ENCODE measurements at regions not wholly inside any gene's neighbourhood (a gene's known extent, or its start where the extent isn't known, plus 50 kb on each side); places are given as distances from the start of the nearest gene placed in this dataset.

DNA sequence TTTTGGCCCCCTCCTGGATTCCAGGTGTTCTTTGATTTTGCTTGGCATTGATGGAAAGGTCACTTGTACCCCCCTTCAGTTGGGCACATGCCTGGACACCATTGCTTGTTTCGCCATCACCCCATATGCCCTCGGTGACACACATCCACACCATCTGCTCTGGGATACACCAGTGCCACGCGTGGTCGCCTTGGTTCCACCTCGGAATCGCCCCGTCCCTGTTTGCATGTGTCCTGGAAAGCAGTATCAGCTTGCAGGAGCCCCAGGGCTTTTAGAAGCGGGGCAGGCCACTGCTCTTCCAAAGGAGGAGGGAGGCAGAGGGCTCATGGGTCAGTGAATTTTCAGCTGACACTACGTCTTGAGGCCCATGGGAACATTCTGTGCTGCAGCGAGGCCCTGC is 607.9 kb downstream of the KCNJ18 start:
- TF ChIP-seq, protein P1, sequence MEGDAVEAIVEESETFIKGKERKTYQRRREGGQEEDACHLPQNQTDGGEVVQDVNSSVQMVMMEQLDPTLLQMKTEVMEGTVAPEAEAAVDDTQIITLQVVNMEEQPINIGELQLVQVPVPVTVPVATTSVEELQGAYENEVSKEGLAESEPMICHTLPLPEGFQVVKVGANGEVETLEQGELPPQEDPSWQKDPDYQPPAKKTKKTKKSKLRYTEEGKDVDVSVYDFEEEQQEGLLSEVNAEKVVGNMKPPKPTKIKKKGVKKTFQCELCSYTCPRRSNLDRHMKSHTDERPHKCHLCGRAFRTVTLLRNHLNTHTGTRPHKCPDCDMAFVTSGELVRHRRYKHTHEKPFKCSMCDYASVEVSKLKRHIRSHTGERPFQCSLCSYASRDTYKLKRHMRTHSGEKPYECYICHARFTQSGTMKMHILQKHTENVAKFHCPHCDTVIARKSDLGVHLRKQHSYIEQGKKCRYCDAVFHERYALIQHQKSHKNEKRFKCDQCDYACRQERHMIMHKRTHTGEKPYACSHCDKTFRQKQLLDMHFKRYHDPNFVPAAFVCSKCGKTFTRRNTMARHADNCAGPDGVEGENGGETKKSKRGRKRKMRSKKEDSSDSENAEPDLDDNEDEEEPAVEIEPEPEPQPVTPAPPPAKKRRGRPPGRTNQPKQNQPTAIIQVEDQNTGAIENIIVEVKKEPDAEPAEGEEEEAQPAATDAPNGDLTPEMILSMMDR (IDR thresholded peaks at IDR 0.05; ENCODE audit: borderline replicate concordance, control extremely low read depth, extremely low read depth, insufficient read depth, missing control alignments), result no peak
- DNase-seq (ENCODE audit: low spot score), result no peak
- in situ Hi-C loops (cut with MboI; ENCODE audit: low sequenced_read_pairs, unreplicated experiment), result no loop called here

DNA sequence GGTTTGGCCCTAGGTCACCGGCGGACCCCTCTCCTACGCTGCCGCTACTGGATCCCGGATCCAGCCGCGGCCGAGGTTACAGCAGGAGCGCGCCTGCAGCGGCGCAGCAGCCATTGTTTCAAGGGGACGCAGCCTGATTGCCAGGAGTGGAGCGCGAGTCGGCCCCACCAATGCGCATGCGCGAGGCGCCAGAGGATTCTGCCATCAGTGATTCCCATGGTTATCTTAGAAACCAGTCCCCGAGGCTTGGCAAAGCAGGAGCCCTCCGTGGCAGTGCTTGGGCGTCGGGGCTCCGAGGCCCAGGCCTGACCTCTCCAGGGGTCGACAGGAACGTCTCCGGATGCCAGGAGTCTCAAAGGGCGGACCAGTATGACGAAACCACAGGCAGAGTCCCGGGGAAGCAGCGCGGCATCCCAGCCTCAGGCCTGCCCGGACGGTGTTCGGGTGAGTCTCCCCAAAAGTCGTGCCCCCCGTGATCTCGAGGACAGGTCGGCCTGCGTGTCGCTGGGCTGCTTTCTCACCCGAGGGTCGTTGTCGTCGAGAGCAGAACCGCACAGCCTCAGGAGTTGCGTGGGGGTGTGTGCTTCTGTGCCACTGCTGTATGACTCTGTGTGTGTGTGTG is 608.5 kb downstream of the KCNJ18 start:
- in situ Hi-C loops (cut with MboI; ENCODE audit: low sequenced_read_pairs, unreplicated experiment), result no loop called here
- no peak for DNase-seq (ENCODE audit: low spot score)

DNA sequence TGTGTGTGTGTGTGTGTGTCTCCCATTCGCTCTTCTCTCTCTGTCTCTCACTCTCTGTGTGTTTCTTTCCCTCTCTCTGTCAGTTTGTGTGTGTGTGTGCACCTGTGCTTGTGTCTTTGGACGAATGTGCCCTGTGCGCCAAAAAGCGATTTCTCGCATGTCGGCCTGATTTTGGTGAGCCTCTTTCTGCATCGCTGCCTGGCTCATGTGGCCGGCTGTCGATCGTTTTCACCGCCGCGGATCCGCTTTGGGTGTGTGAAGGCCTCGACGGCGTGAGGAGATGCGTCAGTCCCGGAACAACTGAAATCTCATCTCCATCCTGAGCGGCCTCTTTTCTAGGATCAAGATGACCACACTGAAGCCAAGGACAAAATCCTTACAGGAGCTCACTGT is 609.0 kb downstream of the KCNJ18 start:
- in situ Hi-C loops (cut with MboI; ENCODE audit: low sequenced_read_pairs, unreplicated experiment), result no loop called here
- TF ChIP-seq, protein P1 (IDR thresholded peaks at IDR 0.05; ENCODE audit: borderline replicate concordance, control extremely low read depth, extremely low read depth, insufficient read depth, missing control alignments), result no peak
- no peak for DNase-seq (ENCODE audit: low spot score)

More for the DNA sequence above, 608.5 kb downstream of the KCNJ18 start:
- TF ChIP-seq, protein P1 (IDR thresholded peaks at IDR 0.05; ENCODE audit: borderline replicate concordance, control extremely low read depth, extremely low read depth, insufficient read depth, missing control alignments), result no peak

- no peak for DNase-seq (ENCODE audit: low spot score)
- TF ChIP-seq, protein P1 (IDR thresholded peaks at IDR 0.05; ENCODE audit: borderline replicate concordance, control extremely low read depth, extremely low read depth, insufficient read depth, missing control alignments), result no peak
- in situ Hi-C loops (cut with MboI; ENCODE audit: low sequenced_read_pairs, unreplicated experiment), result no loop called here
These were observed 610.8 kb downstream of the KCNJ18 start for GRCh38 chr17:22303096-22303495.

DNA sequence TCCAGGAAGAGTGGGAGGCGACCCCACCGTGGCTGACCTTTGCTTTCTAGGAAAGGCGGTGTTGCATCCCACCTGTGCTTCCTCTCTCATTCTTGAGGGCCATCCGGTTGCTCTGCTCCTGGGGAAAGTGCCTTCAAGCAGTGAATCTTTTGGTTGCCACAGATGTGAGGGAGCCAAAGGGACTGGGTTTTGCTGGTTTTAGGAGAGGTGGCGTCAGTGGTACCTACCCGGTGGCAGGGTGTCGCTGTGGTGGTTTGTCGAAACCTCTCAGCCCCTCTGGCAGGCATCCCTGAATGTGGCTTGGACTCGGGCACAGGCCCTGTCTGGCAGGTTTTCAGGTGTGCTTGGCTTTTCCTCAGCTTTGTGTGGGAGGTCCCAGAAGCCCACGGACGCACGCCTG is 611.5 kb downstream of the KCNJ18 start:
- in situ Hi-C loops (cut with MboI; ENCODE audit: low sequenced_read_pairs, unreplicated experiment), result no loop called here
- TF ChIP-seq, protein P1 (IDR thresholded peaks at IDR 0.05; ENCODE audit: borderline replicate concordance, control extremely low read depth, extremely low read depth, insufficient read depth, missing control alignments), result no peak
- DNase-seq (ENCODE audit: low spot score), result no peak

GRCh38 chr17:22304667-22305303 is 612.5 kb downstream of the KCNJ18 start:
- no peak for DNase-seq (ENCODE audit: low spot score)
- TF ChIP-seq, protein P1 (IDR thresholded peaks at IDR 0.05; ENCODE audit: borderline replicate concordance, control extremely low read depth, extremely low read depth, insufficient read depth, missing control alignments), result no peak
- in situ Hi-C loops (cut with MboI; ENCODE audit: low sequenced_read_pairs, unreplicated experiment), result no loop called here
